ENCODE measurements at regions not wholly inside any gene's neighbourhood (a gene's known extent, or its start where the extent isn't known, plus 50 kb on each side); places are given as distances from the start of the nearest gene placed in this dataset.
"Not testable (repeated sequence)": the region's sequence is repeated elsewhere in the genome, so short reads cannot be mapped to it uniquely, and the experiment has no call there.

- no peaks in the 10 kb centered on the region for H3K36me3 Mint-ChIP-seq (ENCODE audit: insufficient read depth, unreplicated experiment)
- H3K27me3 Mint-ChIP-seq (ENCODE audit: insufficient read depth, unreplicated experiment), result peaks cover 19% of the 10 kb centered on the region
- H3K4me3 ChIP-seq (ENCODE audit: low read depth, low read length), result no peak overlapping the region
- no peaks in the 10 kb centered on the region for H3K4me1 ChIP-seq
- peaks cover 11% of the 10 kb centered on the region for H3K9me3 Mint-ChIP-seq (ENCODE audit: unreplicated experiment)
- ChIA-PET CTCF (no interaction called here), POLR2A (no interaction called here)
- H3K27ac Mint-ChIP-seq (ENCODE audit: unreplicated experiment), result no peak overlapping the region
- peaks cover 10% of the 10 kb centered on the region for H3K4me1 Mint-ChIP-seq (ENCODE audit: low read depth, unreplicated experiment)
- no peaks in the 10 kb centered on the region for H3K36me3 ChIP-seq (ENCODE audit: control insufficient read depth, insufficient read depth, low read length)
- no TSS peak for BruUV-seq (replicated peaks)
- no peak for DNase-seq
- H3K4me3 Mint-ChIP-seq (ENCODE audit: unreplicated experiment), result no peak overlapping the region
- TF ChIP-seq CTCF (IDR thresholded peaks at IDR 0.05; ENCODE audit: insufficient read depth in 1 of 2, low read depth in 1 of 2, low read length in 1 of 2, severe bottlenecking in 1 of 2, unreplicated experiment in 1 of 2), result no peak
- intact Hi-C loops (cut with micrococcal nuclease; ENCODE audit: unreplicated experiment), result no loop called here
- no peaks in the 10 kb centered on the region for H3K9me3 ChIP-seq
- H3K27me3 ChIP-seq (replicated peaks; ENCODE audit: control insufficient read depth, insufficient read depth, low read length), result no peaks in the 10 kb centered on the region
Observed at GRCh38 chr21:26236281-26236680, 65.7 kb upstream of the APP start.

- H3K27me3 ChIP-seq (replicated peaks; ENCODE audit: control insufficient read depth, insufficient read depth, low read length); DNase-seq; BruUV-seq (replicated peaks); CTCF ChIA-PET; H3K9me3 ChIP-seq; H3K4me3 ChIP-seq (ENCODE audit: low read depth, low read length); H3K36me3 Mint-ChIP-seq (ENCODE audit: insufficient read depth, unreplicated experiment); POLR2A ChIA-PET; H3K4me3 Mint-ChIP-seq (ENCODE audit: unreplicated experiment); intact Hi-C loops (cut with micrococcal nuclease; ENCODE audit: unreplicated experiment); H3K27ac Mint-ChIP-seq (ENCODE audit: unreplicated experiment); H3K36me3 ChIP-seq (ENCODE audit: control insufficient read depth, insufficient read depth, low read length); H3K4me1 ChIP-seq: not testable (repeated sequence)
- Mint-ChIP-seq H3K27me3 (ENCODE audit: insufficient read depth, unreplicated experiment) (peaks cover 16% of the 10 kb centered on the region), H3K9me3 (ENCODE audit: unreplicated experiment) (peaks cover 11% of the 10 kb centered on the region), H3K4me1 (ENCODE audit: low read depth, unreplicated experiment) (peaks cover 10% of the 10 kb centered on the region)
Observed at GRCh38 chr21:26233297-26233696, 62.7 kb upstream of the APP start.

- H3K27me3 ChIP-seq (replicated peaks; ENCODE audit: control insufficient read depth, insufficient read depth, low read length); intact Hi-C loops (cut with micrococcal nuclease; ENCODE audit: unreplicated experiment); DNase-seq; POLR2A ChIA-PET; H3K36me3 Mint-ChIP-seq (ENCODE audit: insufficient read depth, unreplicated experiment); H3K9me3 ChIP-seq; H3K27me3 Mint-ChIP-seq (ENCODE audit: insufficient read depth, unreplicated experiment); H3K4me3 ChIP-seq (ENCODE audit: low read depth, low read length); H3K4me1 ChIP-seq; H3K36me3 ChIP-seq (ENCODE audit: control insufficient read depth, insufficient read depth, low read length); CTCF ChIA-PET; BruUV-seq (replicated peaks); H3K27ac Mint-ChIP-seq (ENCODE audit: unreplicated experiment); H3K4me3 Mint-ChIP-seq (ENCODE audit: unreplicated experiment): not testable (repeated sequence)
- Mint-ChIP-seq H3K9me3 (ENCODE audit: unreplicated experiment) (peaks cover 11% of the 10 kb centered on the region), H3K4me1 (ENCODE audit: low read depth, unreplicated experiment) (peaks cover 10% of the 10 kb centered on the region)
Observed at GRCh38 chr21:26232491-26232890, 61.9 kb upstream of the APP start.

GRCh38 chr21:26227130-26227529, 56.6 kb upstream of the APP start:
- Mint-ChIP-seq H3K27me3 (ENCODE audit: insufficient read depth, unreplicated experiment) (peaks cover 2% of the 10 kb centered on the region), H3K27ac (ENCODE audit: unreplicated experiment) (no peak overlapping the region), H3K4me3 (ENCODE audit: unreplicated experiment) (no peak overlapping the region), H3K36me3 (ENCODE audit: insufficient read depth, unreplicated experiment) (no peaks in the 10 kb centered on the region), H3K4me1 (ENCODE audit: low read depth, unreplicated experiment) (peaks cover 2% of the 10 kb centered on the region), H3K9me3 (ENCODE audit: unreplicated experiment) (peaks cover 5% of the 10 kb centered on the region)
- H3K4me1 ChIP-seq, result no peaks in the 10 kb centered on the region
- H3K27me3 ChIP-seq (replicated peaks; ENCODE audit: control insufficient read depth, insufficient read depth, low read length), result no peaks in the 10 kb centered on the region
- no TSS peak for BruUV-seq (replicated peaks)
- no peak overlapping the region for H3K4me3 ChIP-seq (ENCODE audit: low read depth, low read length)
- POLR2A ChIA-PET, result no interaction called here
- intact Hi-C loops (cut with micrococcal nuclease; ENCODE audit: unreplicated experiment), result no loop called here
- CTCF ChIA-PET, result no interaction called here
- H3K36me3 ChIP-seq (ENCODE audit: control insufficient read depth, insufficient read depth, low read length), result no peaks in the 10 kb centered on the region
- DNase-seq, result no peak
- no peak for TF ChIP-seq CTCF (IDR thresholded peaks at IDR 0.05; ENCODE audit: insufficient read depth in 1 of 2, low read depth in 1 of 2, low read length in 1 of 2, severe bottlenecking in 1 of 2, unreplicated experiment in 1 of 2)
- no peaks in the 10 kb centered on the region for H3K9me3 ChIP-seq

Measured in Caco-2 (cell line).